ENCODE measurements at regions not wholly inside any gene's neighbourhood (a gene's known extent, or its start where the extent isn't known, plus 50 kb on each side); places are given as distances from the start of the nearest gene placed in this dataset.
"Not testable (repeated sequence)": the region's sequence is repeated elsewhere in the genome, so short reads cannot be mapped to it uniquely, and the experiment has no call there.

DNA sequence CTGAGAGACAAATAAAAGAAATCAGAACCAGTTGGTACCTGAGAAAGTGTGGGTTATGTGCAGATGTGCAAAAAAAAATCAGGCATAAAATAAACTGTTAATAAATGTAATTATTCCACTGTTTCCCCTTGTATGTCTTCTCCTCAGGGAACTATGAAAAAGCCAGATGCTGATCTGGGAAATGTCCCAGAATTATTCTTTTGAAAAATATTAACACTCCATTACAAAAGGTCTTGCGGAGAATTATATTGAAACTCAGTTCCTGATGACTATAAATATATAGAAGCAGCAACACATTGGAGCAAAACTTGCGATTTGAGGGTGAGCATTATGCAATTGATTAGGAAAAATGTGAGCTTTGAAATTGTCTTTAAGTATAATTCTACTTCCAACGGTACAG, 433.3 kb upstream of the KLF12 start:
- H3K36me3 Mint-ChIP-seq = no peaks in the 10 kb centered on the region
- H3K27me3 Mint-ChIP-seq = peaks cover 0 to 10% (median 5%) of the 10 kb centered on the region in 5 donors
- ATAC-seq (no peak), DNase-seq (no peak)
- no peaks in the 10 kb centered on the region for H3K4me1 Mint-ChIP-seq
- no peak overlapping the region for H3K4me3 Mint-ChIP-seq
- no peak overlapping the region for H3K27ac Mint-ChIP-seq
- POLR2A ChIA-PET = no interaction called here
- H3K9me3 Mint-ChIP-seq = no peaks in the 10 kb centered on the region

- H3K4me1 Mint-ChIP-seq = peaks cover 0 to 9% (median 0%) of the 10 kb centered on the region in 4 donors
- H3K36me3 Mint-ChIP-seq = no peaks in the 10 kb centered on the region
- H3K27me3 Mint-ChIP-seq = peaks cover 0 to 8% (median 1%) of the 10 kb centered on the region in 5 donors
- no peak for ATAC-seq
- no peak overlapping the region for H3K27ac Mint-ChIP-seq
- no peak overlapping the region for H3K4me3 Mint-ChIP-seq
- H3K9me3 Mint-ChIP-seq = no peaks in the 10 kb centered on the region
- POLR2A ChIA-PET = no interaction called here
- DNase-seq = no peak
These were observed 428.2 kb upstream of the KLF12 start for GRCh38 chr13:74562381-74562780.

- ATAC-seq = no peak
- POLR2A ChIA-PET = no interaction called here
- H3K27me3 Mint-ChIP-seq = peaks cover 0 to 8% (median 1%) of the 10 kb centered on the region in 5 donors
- no peak overlapping the region for H3K4me3 Mint-ChIP-seq
- no peak for DNase-seq
- peaks cover 0 to 14% (median 0%) of the 10 kb centered on the region in 4 donors for H3K4me1 Mint-ChIP-seq
- no peaks in the 10 kb centered on the region for H3K9me3 Mint-ChIP-seq
- H3K36me3 Mint-ChIP-seq = no peaks in the 10 kb centered on the region
- H3K27ac Mint-ChIP-seq = no peak overlapping the region
These were observed 427.0 kb upstream of the KLF12 start for GRCh38 chr13:74561155-74561554.

DNA sequence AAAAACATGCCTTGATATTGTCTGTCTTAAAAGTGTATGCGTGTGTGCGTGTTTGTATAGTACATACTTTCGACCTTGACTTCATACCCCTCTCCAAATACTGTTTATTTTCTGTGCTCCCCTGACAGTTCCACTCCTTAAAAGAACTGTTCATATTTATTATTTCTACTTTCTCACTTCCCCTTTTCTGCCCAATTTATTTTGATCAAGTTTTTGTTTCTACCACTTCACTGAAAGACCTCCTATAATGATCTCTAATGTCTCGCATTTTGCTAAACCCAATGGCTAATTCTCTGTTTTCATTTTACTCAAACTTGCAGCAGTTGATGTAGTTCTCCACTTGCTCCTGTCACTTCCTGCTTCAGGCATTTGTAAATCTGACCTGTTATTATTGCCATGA, 426.1 kb upstream of the KLF12 start:
- POLR2A ChIA-PET = no interaction called here
- Mint-ChIP-seq H3K9me3 (no peaks in the 10 kb centered on the region), H3K27me3 (peaks cover 0 to 8% (median 1%) of the 10 kb centered on the region in 5 donors), H3K4me1 (peaks cover 0 to 18% (median 1%) of the 10 kb centered on the region in 4 donors), H3K27ac (no peak overlapping the region), H3K36me3 (no peaks in the 10 kb centered on the region), H3K4me3 (no peak overlapping the region)
- ATAC-seq (no peak), DNase-seq (no peak)

DNA sequence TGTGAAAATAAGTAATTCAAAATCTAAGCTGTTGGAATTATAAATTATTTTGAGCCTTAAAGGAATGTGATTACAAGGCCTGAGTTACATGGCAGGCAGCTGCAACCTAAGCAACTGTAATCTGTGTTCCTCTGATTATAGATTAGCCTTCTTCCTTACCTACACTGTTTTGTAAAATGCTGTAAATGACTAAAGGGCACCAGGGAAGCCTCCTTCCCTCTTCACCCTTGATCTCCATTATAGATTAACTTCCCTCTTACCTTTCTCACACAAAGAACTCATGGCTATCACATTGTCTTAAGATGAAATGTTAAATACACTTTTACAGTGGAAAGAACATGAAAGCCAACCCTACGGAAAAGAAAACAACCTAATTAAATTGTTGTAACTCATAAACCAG, 423.7 kb upstream of the KLF12 start:
- peaks cover 0 to 8% (median 1%) of the 10 kb centered on the region in 5 donors for H3K27me3 Mint-ChIP-seq
- no peak overlapping the region for H3K4me3 Mint-ChIP-seq
- H3K27ac Mint-ChIP-seq = no peak overlapping the region
- POLR2A ChIA-PET = no interaction called here
- ATAC-seq (no peak), DNase-seq (no peak)
- peaks cover 0 to 20% (median 3%) of the 10 kb centered on the region in 4 donors for H3K4me1 Mint-ChIP-seq
- no peaks in the 10 kb centered on the region for H3K9me3 Mint-ChIP-seq
- H3K36me3 Mint-ChIP-seq = no peaks in the 10 kb centered on the region

DNA sequence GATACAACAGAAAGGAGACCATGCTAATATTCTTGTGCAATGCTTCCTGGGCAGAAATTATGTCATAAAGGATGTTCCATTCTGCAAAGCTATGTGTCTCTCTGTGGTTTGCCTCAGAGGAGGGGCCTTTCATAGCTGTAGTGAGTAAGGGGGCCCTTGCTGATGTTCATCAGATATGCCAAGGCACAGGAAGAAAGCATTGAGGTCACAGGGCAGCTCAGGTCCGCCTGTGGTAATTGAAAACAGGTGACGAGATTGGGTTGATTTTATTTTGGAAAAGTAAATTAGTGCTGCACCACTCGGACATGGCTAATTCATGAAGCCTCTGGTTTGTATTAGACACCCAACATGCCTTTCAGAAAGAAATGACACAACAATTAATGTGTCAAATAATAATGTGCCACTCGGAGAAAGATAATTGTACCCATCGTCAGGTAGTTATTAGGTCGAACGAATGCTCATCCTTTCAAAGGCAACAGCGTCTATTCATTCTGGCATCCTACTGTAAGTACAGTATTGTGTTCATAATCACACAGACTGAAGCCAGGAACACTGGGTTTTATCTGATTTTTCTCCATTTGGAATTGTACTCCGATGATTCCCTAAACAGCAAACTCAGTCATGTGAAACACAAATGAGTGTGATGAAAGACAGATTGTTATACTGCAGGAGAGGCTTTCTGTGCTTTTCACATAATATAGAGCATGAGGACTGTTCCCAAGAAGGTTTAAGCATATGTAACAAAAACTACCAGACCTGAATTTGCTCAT, 421.6 kb upstream of the KLF12 start:
- Mint-ChIP-seq H3K4me3 (peak overlapping the region in 1 of 10 donors; percentile 3), H3K27ac (peak overlapping the region in 2 of 10 donors; percentile 33 to 61), H3K27me3 (peaks cover 0 to 5% (median 0%) of the 10 kb centered on the region in 5 donors), H3K36me3 (no peaks in the 10 kb centered on the region), H3K9me3 (no peaks in the 10 kb centered on the region), H3K4me1 (peaks cover 0 to 20% (median 4%) of the 10 kb centered on the region in 4 donors)
- POLR2A ChIA-PET = no interaction called here
- DNase-seq (peak in 1 of 10 donors; percentile 2), ATAC-seq (peak; percentile 23 to 63)

GRCh38 chr13:74555276-74555625, 421.0 kb upstream of the KLF12 start:
- peak overlapping the region in 1 of 10 donors; percentile 3 for H3K4me3 Mint-ChIP-seq
- POLR2A ChIA-PET = no interaction called here
- H3K36me3 Mint-ChIP-seq = no peaks in the 10 kb centered on the region
- H3K27me3 Mint-ChIP-seq = peaks cover 0 to 2% (median 0%) of the 10 kb centered on the region in 5 donors
- DNase-seq (no peak), ATAC-seq (peak in 1 of 2 donors; percentile 63)
- H3K27ac Mint-ChIP-seq = peak overlapping the region in 2 of 10 donors; percentile 33 to 61
- H3K9me3 Mint-ChIP-seq = no peaks in the 10 kb centered on the region
- H3K4me1 Mint-ChIP-seq = peaks cover 1 to 17% (median 6%) of the 10 kb centered on the region in 4 donors

- Mint-ChIP-seq H3K4me3 (no peak overlapping the region), H3K9me3 (no peaks in the 10 kb centered on the region), H3K27me3 (no peaks in the 10 kb centered on the region), H3K4me1 (peaks cover 7 to 21% (median 9%) of the 10 kb centered on the region in 4 donors), H3K36me3 (no peaks in the 10 kb centered on the region), H3K27ac (peak overlapping the region in 1 of 10 donors; percentile 61)
- POLR2A ChIA-PET = no interaction called here
- no peak for DNase-seq
- ATAC-seq = no peak
These were observed 420.5 kb upstream of the KLF12 start for GRCh38 chr13:74554569-74555275.

DNA sequence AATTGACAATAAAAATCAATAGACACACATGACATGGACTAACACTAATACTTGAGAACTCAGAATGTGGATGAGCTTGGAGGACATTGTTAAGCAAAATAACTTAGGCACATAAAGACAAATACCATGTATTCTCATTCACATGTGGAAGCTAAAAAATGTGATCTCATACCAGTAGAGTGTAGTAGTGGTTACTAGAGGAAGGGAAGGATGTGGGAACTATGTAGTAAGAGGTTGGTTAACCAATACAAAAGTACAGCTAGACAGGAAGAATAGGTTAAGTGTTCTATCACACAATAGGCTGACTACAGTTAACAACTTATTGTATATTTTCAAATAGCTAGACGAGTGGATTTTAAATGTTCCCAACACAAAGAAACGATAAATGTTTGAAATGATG, 415.8 kb upstream of the KLF12 start:
- H3K36me3 Mint-ChIP-seq = no peaks in the 10 kb centered on the region
- H3K27ac Mint-ChIP-seq = peak overlapping the region in 1 of 10 donors; percentile 56
- H3K27me3 Mint-ChIP-seq = no peaks in the 10 kb centered on the region
- POLR2A ChIA-PET = no interaction called here
- peaks cover 3 to 13% (median 10%) of the 10 kb centered on the region in 4 donors for H3K4me1 Mint-ChIP-seq
- peak overlapping the region in 2 of 10 donors; percentile 0 to 5 for H3K4me3 Mint-ChIP-seq
- DNase-seq (peak in 3 of 10 donors; percentile 35 to 62 (median 46)), ATAC-seq (peak; percentile 94 to 100)
- H3K9me3 Mint-ChIP-seq = no peaks in the 10 kb centered on the region

DNA sequence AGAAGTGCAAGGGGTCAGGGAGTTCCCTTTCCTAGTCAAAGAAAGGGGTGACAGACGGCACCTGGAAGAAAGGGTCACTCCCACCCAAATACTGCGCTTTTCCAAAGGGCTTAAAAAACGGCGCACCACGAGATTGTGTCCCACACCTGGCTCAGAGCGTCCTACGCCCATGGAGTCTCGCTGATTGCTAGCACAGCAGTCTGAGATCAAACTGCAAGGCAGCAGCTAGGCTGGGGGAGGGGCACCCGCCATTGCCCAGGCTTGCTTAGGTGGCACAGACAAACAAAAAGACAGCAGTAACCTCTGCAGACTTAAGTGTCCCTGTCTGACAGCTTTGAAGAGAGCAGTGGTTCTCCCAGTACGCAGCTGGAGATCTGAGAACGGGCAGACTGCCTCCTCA, 402.4 kb upstream of the KLF12 start:
- H3K27me3 Mint-ChIP-seq, H3K9me3 Mint-ChIP-seq, H3K36me3 Mint-ChIP-seq, H3K4me3 Mint-ChIP-seq, POLR2A ChIA-PET, DNase-seq, H3K4me1 Mint-ChIP-seq, ATAC-seq: not testable (repeated sequence)
- H3K27ac Mint-ChIP-seq = peak overlapping the region in 1 of 10 donors; percentile 29

DNA sequence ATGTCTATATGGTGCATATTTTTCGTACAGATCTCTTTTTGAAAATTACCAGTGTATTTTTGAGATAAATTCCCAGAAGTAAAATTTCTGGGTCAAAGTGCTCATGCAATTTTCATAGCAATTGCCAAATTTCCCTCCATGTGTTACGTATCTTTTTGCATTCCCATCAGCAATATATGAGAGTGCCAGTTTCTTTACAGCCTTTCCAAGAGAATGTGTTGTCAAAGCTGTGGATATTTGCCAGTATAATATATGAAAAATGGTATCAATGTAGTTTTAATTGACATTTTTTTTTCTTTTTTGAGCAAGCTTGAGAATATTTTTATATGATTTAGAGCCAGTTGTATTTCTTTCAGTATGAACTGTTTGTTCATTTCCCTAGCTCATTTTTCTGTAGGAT, 399.0 kb upstream of the KLF12 start:
- peaks cover 0 to 2% (median 0%) of the 10 kb centered on the region in 9 donors for H3K9me3 Mint-ChIP-seq
- POLR2A ChIA-PET = no interaction called here
- no peak overlapping the region for H3K27ac Mint-ChIP-seq
- H3K27me3 Mint-ChIP-seq = peaks cover 0 to 3% (median under 1%) of the 10 kb centered on the region in 5 donors
- no peak for DNase-seq
- no peak overlapping the region for H3K4me3 Mint-ChIP-seq
- H3K36me3 Mint-ChIP-seq = no peaks in the 10 kb centered on the region
- no peaks in the 10 kb centered on the region for H3K4me1 Mint-ChIP-seq
- no peak for ATAC-seq

GRCh38 chr13:74530011-74530410, 395.8 kb upstream of the KLF12 start:
- POLR2A ChIA-PET = no interaction called here
- no peaks in the 10 kb centered on the region for H3K36me3 Mint-ChIP-seq
- no peak for ATAC-seq
- peaks cover 1 to 8% (median 4%) of the 10 kb centered on the region in 5 donors for H3K27me3 Mint-ChIP-seq
- DNase-seq = no peak
- no peaks in the 10 kb centered on the region for H3K4me1 Mint-ChIP-seq
- H3K9me3 Mint-ChIP-seq = peaks cover 0 to 2% (median 0%) of the 10 kb centered on the region in 9 donors
- H3K4me3 Mint-ChIP-seq = no peak overlapping the region
- H3K27ac Mint-ChIP-seq = no peak overlapping the region

DNA sequence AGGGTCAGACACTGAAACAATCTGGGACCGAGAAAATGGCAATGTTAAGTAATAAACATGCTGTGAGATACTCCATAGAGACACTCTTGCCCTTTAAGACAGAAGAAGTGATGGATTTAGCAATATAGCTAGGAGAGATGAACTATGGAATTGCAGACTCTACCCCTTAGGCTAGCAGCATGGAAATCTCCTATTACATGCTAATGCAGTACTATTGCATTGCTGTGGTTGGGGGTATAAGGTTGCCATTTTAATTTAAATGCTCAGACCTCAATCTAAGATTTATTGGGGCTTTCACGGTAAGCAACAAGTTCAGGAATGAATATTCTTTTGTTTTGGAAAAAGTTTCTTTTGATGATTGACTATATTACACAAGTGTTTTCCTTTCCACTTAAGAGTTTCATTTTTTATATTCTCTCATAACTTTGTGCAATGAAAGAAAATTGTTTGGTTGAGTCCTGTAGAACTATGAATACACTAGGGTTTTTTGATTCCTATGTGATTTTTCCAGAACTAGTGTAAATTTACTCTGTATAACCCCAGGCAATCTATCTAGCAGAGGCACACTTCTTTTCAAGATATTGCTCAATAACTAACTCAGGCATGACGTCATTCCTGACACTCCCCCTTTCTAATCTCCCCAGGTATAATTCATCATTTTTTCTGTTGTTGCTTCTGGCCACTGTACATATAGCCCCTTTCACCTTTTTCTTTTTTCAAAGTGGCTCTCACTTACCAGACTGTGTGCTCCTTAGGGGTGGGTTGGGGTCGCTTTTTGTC, 394.7 kb upstream of the KLF12 start:
- H3K27me3 Mint-ChIP-seq = peaks cover 1 to 8% (median 4%) of the 10 kb centered on the region in 5 donors
- H3K9me3 Mint-ChIP-seq = peaks cover 0 to 2% (median 0%) of the 10 kb centered on the region in 9 donors
- DNase-seq (no peak), ATAC-seq (no peak)
- H3K4me1 Mint-ChIP-seq = no peaks in the 10 kb centered on the region
- no peaks in the 10 kb centered on the region for H3K36me3 Mint-ChIP-seq
- POLR2A ChIA-PET = no interaction called here
- no peak overlapping the region for H3K27ac Mint-ChIP-seq
- H3K4me3 Mint-ChIP-seq = no peak overlapping the region
